Urinary bladder (tissue), 3 donors: ENCODE measurements at regions not wholly inside any gene's neighbourhood (a gene's known extent, or its start where the extent isn't known, plus 50 kb on each side); places are given as distances from the start of the nearest gene placed in this dataset.

Source experiments
- DNase-seq: peaks from one replicate; pipeline ENCODE4 v3.0.0-alpha.2; 2015; ENCODE audit errors: extremely low spot score
- H3K27ac ChIP-seq: one replicate; pipeline ENCODE4 v1.5.1; 2013; ENCODE audit warnings: low read depth, mild to moderate bottlenecking, moderate library complexity
- H3K36me3 ChIP-seq: one replicate; pipeline ENCODE4 v1.6.1; 2013; ENCODE audit warnings: mild to moderate bottlenecking, moderate library complexity; ENCODE audit not compliant: insufficient read depth
- H3K4me1 ChIP-seq: one replicate; pipeline ENCODE4 v1.6.1; 2013; ENCODE audit warnings: mild to moderate bottlenecking, moderate library complexity; ENCODE audit not compliant: insufficient read depth
- H3K4me3 ChIP-seq: one replicate; pipeline ENCODE4 v1.5.1; 2013; ENCODE audit warnings: low read depth, low read length
- WGBS: extraction: QIAGEN DNeasy Blood & Tissue Kit; methylation state at CpG from one replicate; pipeline ENCODE4 v1.1.7; 2013; 5-methylcytosine and 5-hydroxymethylcytosine counted together
- donor health status: healthy with polysubstance abuse.
- donor health status: healthy.

DNA sequence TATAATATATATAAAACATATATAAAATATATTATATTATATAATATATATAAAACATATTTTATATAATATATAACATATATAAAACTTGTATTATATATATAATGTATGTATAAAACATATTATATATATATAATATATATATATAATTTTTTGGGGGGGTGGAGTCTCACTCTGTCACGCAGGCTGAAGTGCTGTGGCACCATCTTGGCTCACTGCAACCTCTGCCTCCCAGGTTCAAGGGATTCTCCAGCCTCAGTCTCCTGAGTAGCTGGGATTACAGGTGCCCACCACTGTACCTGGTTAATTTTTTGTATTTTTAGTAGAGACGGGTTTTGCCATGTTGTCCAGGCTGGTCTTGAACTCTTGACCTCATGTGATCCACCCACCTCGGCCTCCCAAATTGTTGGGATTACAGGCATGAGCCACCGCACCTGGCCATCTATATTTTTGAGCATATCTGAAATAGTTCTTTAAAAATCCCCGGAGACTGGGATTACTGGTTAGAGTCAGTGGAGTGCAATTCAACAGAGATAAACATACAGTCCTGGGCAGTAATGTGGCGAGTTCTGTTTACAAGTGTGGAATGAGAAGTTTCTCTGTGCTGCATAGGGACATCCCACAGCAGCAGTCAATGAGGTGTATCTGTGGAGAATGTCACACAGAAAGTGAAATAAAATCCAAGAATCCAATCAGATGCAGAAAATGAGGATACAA lies 208.4 kb downstream of the MYCN start:
- Histone ChIP-seq H3K4me3 (no peak overlapping the region), H3K4me1 (no peaks in the 10 kb centered on the region), H3K36me3 (no peaks in the 10 kb centered on the region), H3K27ac (no peak overlapping the region)
- DNase-seq, result no peak
- 76% methylated on average over 6 of the region's 6 CpGs for WGBS

GRCh38 chr2:16142383-16143361 lies 202.3 kb downstream of the MYCN start:
- Histone ChIP-seq H3K27ac (no peak overlapping the region), H3K36me3 (no peaks in the 10 kb centered on the region), H3K4me3 (no peak overlapping the region), H3K4me1 (no peaks in the 10 kb centered on the region)
- 92% methylated on average over 9 of the region's 9 CpGs for WGBS
- no peak for DNase-seq

DNA sequence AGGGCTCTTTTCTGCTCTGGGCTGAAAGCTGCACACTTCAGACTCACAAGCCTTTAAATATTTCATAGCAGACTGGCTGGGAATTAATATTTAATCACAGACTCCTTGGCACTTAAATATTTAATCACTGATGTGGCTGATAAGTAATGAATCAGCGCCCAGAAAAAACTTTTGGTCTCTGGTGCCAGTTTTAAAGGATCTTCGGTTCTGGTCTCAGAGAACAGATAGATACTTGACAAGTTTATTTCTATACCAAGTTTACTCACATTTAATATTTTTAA lies 201.2 kb downstream of the MYCN start:
- no peaks in the 10 kb centered on the region for H3K4me1 ChIP-seq
- WGBS, result 73% methylated on average over 2 of the region's 2 CpGs

GRCh38 chr2:16140771-16141640 lies 200.7 kb downstream of the MYCN start:
- no peaks in the 10 kb centered on the region for H3K36me3 ChIP-seq
- H3K4me3 ChIP-seq, result no peak overlapping the region
- 82% methylated on average over 7 of the region's 7 CpGs for WGBS
- no peaks in the 10 kb centered on the region for H3K4me1 ChIP-seq
- DNase-seq, result no peak
- no peak overlapping the region for H3K27ac ChIP-seq

More for the DNA sequence above, 201.2 kb downstream of the MYCN start:
- Histone ChIP-seq H3K27ac (no peak overlapping the region), H3K36me3 (no peaks in the 10 kb centered on the region), H3K4me3 (no peak overlapping the region)
- DNase-seq, result no peak

GRCh38 chr2:16139663-16140615 lies 199.6 kb downstream of the MYCN start:
- Histone ChIP-seq H3K36me3 (no peaks in the 10 kb centered on the region), H3K27ac (no peak overlapping the region), H3K4me3 (no peak overlapping the region), H3K4me1 (no peaks in the 10 kb centered on the region)
- 74% methylated on average over 9 of the region's 9 CpGs for WGBS
- DNase-seq, result no peak

DNA sequence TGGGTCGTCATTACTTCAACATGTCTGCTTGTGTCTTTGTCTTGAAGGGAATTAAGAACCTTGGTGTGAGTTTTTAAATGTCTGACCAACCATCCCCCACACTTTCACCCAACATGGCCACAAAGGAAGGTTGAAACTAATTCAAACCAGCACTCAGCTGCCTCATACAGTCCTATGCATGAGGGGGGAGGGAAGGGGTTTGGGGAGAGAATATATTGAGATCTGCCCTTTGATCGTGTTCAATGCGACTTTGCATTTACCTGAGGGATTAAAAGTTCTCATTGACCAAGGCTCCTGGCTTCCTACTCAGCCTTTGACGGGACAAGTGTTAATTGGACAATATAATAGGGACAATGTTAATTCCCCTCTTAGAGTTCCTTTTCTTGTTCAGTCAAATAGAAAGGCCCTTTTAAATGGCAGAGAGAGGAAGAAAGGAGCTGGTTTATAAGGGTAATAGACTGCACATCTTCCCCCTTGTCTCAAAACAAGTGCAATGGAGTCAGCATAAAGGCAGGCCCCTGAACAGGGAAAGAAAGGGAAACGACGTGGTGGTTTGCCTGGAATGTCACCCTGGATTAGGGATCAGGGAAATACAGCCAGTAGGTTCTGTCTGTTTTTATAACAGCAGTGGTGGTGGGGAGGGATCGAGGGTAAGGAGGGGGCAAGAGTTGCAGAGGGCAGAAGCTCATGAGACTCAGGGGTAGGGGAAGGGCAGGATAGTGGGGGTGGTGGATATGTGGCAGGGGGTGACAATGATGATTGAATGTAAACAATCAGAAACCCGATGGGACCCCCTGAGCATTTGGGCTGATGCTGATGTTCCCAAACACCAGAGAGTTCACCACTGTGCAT lies 198.7 kb downstream of the MYCN start:
- H3K4me1 ChIP-seq, result no peaks in the 10 kb centered on the region
- 54% methylated on average over 8 of the region's 8 CpGs for WGBS
- no peak overlapping the region for H3K27ac ChIP-seq
- no peak overlapping the region for H3K4me3 ChIP-seq
- DNase-seq, result no peak
- no peaks in the 10 kb centered on the region for H3K36me3 ChIP-seq

DNA sequence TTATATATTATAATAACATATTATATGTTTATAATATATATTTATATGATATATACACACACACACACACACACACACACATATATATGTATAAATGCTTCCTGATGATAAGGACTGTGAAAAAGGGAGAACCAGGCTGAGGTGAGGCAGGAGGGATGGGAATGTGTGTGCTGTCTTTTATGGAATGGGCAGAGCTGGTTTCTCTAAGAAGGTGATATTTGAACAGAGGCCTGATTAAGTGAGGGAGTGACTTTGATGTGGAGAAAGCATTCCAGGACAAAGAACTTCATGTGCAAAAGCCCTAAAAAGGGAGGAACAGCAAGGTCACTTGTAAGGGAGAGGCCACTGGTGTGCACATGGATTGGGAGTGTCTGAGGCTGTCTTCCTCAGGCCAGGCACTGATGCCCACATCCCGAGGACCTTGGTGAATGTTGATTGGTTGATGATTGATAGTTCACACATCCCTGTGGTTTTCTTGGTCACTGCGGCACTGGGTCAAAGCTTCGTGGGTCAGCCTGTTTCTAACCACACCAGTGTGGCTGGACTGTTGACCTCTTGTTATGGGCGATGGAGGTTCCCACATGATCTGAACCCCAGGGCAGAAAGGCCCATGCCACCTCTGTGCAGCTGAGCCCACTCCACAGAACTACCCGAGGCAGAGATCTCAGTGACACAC lies 196.9 kb downstream of the MYCN start:
- Histone ChIP-seq H3K36me3 (no peaks in the 10 kb centered on the region), H3K4me3 (no peak overlapping the region), H3K4me1 (no peaks in the 10 kb centered on the region), H3K27ac (no peak overlapping the region)
- DNase-seq, result no peak
- WGBS, result 89% methylated on average over 5 of the region's 5 CpGs

GRCh38 chr2:16136461-16137035 lies 196.2 kb downstream of the MYCN start:
- no peak overlapping the region for H3K4me3 ChIP-seq
- H3K27ac ChIP-seq, result no peak overlapping the region
- H3K36me3 ChIP-seq, result no peaks in the 10 kb centered on the region
- H3K4me1 ChIP-seq, result no peaks in the 10 kb centered on the region
- DNase-seq, result no peak
- 74% methylated on average over 3 of the region's 3 CpGs for WGBS

- no peaks in the 10 kb centered on the region for H3K36me3 ChIP-seq
- WGBS, result 63% methylated on average over 1 of the region's 1 CpG
- H3K27ac ChIP-seq, result no peak overlapping the region
- no peak for DNase-seq
- H3K4me3 ChIP-seq, result no peak overlapping the region
- no peaks in the 10 kb centered on the region for H3K4me1 ChIP-seq
Observed at GRCh38 chr2:16135913-16136310, 195.6 kb downstream of the MYCN start.

GRCh38 chr2:16135196-16135912 lies 195.0 kb downstream of the MYCN start:
- H3K4me3 ChIP-seq, result no peak overlapping the region
- H3K27ac ChIP-seq, result no peak overlapping the region
- H3K4me1 ChIP-seq, result no peaks in the 10 kb centered on the region
- no peak for DNase-seq
- H3K36me3 ChIP-seq, result no peaks in the 10 kb centered on the region
